AG10803 (cell line): ENCODE measurements at regions not wholly inside any gene's neighbourhood (a gene's known extent, or its start where the extent isn't known, plus 50 kb on each side); places are given as distances from the start of the nearest gene placed in this dataset.

ENCODE experiments used
- DNase-seq: peaks from one replicate; pipeline ENCODE4 v3.0.0; 2010; ENCODE audit warnings: low read depth
- H3K4me3 ChIP-seq: 2 replicates; pipeline ENCODE4 v1.5.1; 2011; ENCODE audit warnings: mild to moderate bottlenecking, low read length, control low read depth
- CTCF ChIP-seq: conservative IDR thresholded peaks from 2 replicates; pipeline ENCODE4 v1.5.1; 2011; ENCODE audit warnings: mild to moderate bottlenecking, low read length, control low read depth, inconsistent platforms

- TF ChIP-seq CTCF = no peak
- no peak overlapping the region for H3K4me3 ChIP-seq
- DNase-seq = no peak
Measured at GRCh38 chr6:111986651-111987050, 67.3 kb upstream of the CCN6 start.

- TF ChIP-seq CTCF = no peak
- H3K4me3 ChIP-seq = no peak overlapping the region
- peak; percentile 79 for DNase-seq
Measured at GRCh38 chr6:111987295-111987694, 66.6 kb upstream of the CCN6 start.

- TF ChIP-seq CTCF = no peak
- no peak overlapping the region for H3K4me3 ChIP-seq
Measured at GRCh38 chr6:111988926-111989325, 65.0 kb upstream of the CCN6 start.

DNA sequence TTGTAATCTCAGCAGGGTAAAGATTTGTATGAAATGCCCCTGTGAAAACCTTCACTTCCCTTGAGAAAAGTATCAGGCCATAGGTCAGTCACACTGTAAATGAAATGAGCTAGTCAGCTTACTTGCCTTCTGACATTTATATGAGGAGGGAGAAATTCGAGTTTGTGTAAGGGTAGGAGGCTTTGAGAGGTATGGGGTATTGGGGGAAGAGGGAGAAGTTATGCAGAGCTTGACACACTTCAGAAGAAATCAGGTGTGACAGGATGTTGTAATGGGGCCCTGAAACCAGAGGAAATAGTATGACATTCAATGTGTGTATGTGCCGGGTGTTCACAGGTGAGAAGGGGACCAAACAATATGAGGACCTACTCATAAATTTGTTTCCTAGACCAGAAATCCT, 64.2 kb upstream of the CCN6 start:
- no peak for DNase-seq
- no peak for TF ChIP-seq CTCF
- H3K4me3 ChIP-seq = no peak overlapping the region

More at GRCh38 chr6:111988926-111989325, 65.0 kb upstream of the CCN6 start:
- no peak for DNase-seq

GRCh38 chr6:111990214-111990613, 63.7 kb upstream of the CCN6 start:
- H3K4me3 ChIP-seq = no peak overlapping the region
- no peak for TF ChIP-seq CTCF
- DNase-seq = no peak

- no peak for TF ChIP-seq CTCF
- peak; percentile 49 for DNase-seq
- H3K4me3 ChIP-seq = no peak overlapping the region
Measured at GRCh38 chr6:111992851-111993250, 61.1 kb upstream of the CCN6 start.

GRCh38 chr6:111993342-111993741, 60.6 kb upstream of the CCN6 start:
- no peak for DNase-seq
- no peak for TF ChIP-seq CTCF

More at GRCh38 chr6:111993342-111993741, 60.6 kb upstream of the CCN6 start:
- no peak overlapping the region for H3K4me3 ChIP-seq
